Endothelial cell of umbilical vein (primary cell): ENCODE measurements at regions not wholly inside any gene's neighbourhood (a gene's known extent, or its start where the extent isn't known, plus 50 kb on each side); places are given as distances from the start of the nearest gene placed in this dataset.

ENCODE experiments used
- BruUV-seq: library from RNA; stranded (reverse); fragments of 400-500 nt; replicated peaks from 2 replicates; lab custom pipeline; 2021; lab: Mats Ljungman, UMichigan
- CTCF ChIA-PET: fragments of 300-600, 350-600 bp; sonication (Branson Sonifier 250); formaldehyde crosslinking; loops from one replicate; lab custom pipeline; 2021; ENCODE audit warnings: antibody characterized with exemption, inconsistent platforms; lab: Charles Lee
- POLR2A ChIA-PET: fragments of 300-600, 350-600 bp; sonication (Branson Sonifier 250); formaldehyde crosslinking; loops from one replicate; lab custom pipeline; 2021; ENCODE audit warnings: antibody characterized with exemption, inconsistent platforms; lab: Charles Lee
- DNase-seq: peaks from one replicate; pipeline ENCODE4 v3.0.0-alpha.2; 2011; ENCODE audit warnings: low read depth, low spot score
- FAIRE-seq: peaks from 2 replicates; lab custom pipeline; 2011; peaks lifted over from hg19 to GRCh38; lab: Jason Lieb, UNC
- H2AFZ ChIP-seq: 2 replicates; pipeline ENCODE4 v1.6.0; 2012; ENCODE audit warnings: low read depth, low read length, control low read depth, inconsistent platforms
- H3K27ac ChIP-seq: 2 replicates; pipeline ENCODE4 v1.5.1; 2011; ENCODE audit warnings: low read depth, mild to moderate bottlenecking, control low read depth, low read length, moderate library complexity; ENCODE audit not compliant: insufficient read depth
- H3K27me3 ChIP-seq, 2 experiments: 2 replicates each; pipeline versions ENCODE4 v1.6.0 to v1.6.1; 2011; ENCODE audit warnings: low read length in 2 of 2, mixed read lengths in 1 of 2; ENCODE audit not compliant: control insufficient read depth in 2 of 2, insufficient read depth in 2 of 2
- H3K36me3 ChIP-seq, 2 experiments: 2 replicates in 1 of 2; 3 replicates in 1 of 2; pipeline ENCODE4 v1.5.1; 2011; ENCODE audit warnings: low read length in 2 of 2, mild to moderate bottlenecking in 1 of 2, moderate library complexity in 1 of 2; ENCODE audit not compliant: control insufficient read depth in 2 of 2, insufficient read depth in 2 of 2; ENCODE audit errors: extremely low read depth in 1 of 2
- H3K4me1 ChIP-seq: 3 replicates; pipeline ENCODE4 v1.5.1; 2011; ENCODE audit warnings: mild to moderate bottlenecking, low read length; ENCODE audit not compliant: control insufficient read depth, insufficient read depth; ENCODE audit errors: extremely low read depth
- H3K4me2 ChIP-seq: 2 replicates; pipeline ENCODE4 v1.6.1; 2011; ENCODE audit warnings: low read length, control low read depth, mixed read lengths; ENCODE audit not compliant: insufficient read depth
- H3K4me3 ChIP-seq, 3 experiments: fragments of 200-600 bp in 1 of 3; sonication (generic), shearing (Covaris generic) in 1 of 3; replicated peaks in 1 of 3; 2 replicates each; pipeline ENCODE4 v1.5.1; 2011 to 2016; ENCODE audit warnings: control low read depth in 3 of 3, low read length in 3 of 3, mild to moderate bottlenecking in 2 of 3, inconsistent platforms in 1 of 3, low read depth in 1 of 3, moderate library complexity in 1 of 3; ENCODE audit not compliant: insufficient read depth in 1 of 3
- H3K79me2 ChIP-seq: 2 replicates; pipeline ENCODE4 v1.6.0; 2012; ENCODE audit warnings: low read length, inconsistent platforms; ENCODE audit not compliant: control insufficient read depth, insufficient read depth
- H3K9ac ChIP-seq: replicated peaks from 2 replicates; pipeline ENCODE3; 2011; ENCODE audit warnings: low read length, control low read depth; ENCODE audit not compliant: insufficient read depth; ENCODE audit errors: extremely low read depth
- H3K9me1 ChIP-seq: replicated peaks from 3 replicates; pipeline ENCODE4 v1.6.0; 2011; ENCODE audit warnings: mild to moderate bottlenecking, low read length; ENCODE audit not compliant: control insufficient read depth, insufficient read depth; ENCODE audit errors: extremely low read depth
- H3K9me3 ChIP-seq: replicated peaks from 2 replicates; pipeline ENCODE4 v1.5.1; 2012; ENCODE audit warnings: low read length, inconsistent platforms; ENCODE audit not compliant: control insufficient read depth, insufficient read depth
- H4K20me1 ChIP-seq: replicated peaks from 2 replicates; pipeline ENCODE3; 2011; ENCODE audit warnings: mild to moderate bottlenecking, low read length; ENCODE audit not compliant: control insufficient read depth, insufficient read depth; ENCODE audit errors: extremely low read depth
- EZH2 ChIP-seq: IDR thresholded peaks from 2 replicates; pipeline ENCODE4 v1.6.1; 2012; ENCODE audit warnings: borderline replicate concordance, low read depth, mild to moderate bottlenecking, moderate library complexity, low read length, inconsistent platforms; ENCODE audit not compliant: severe bottlenecking
- FOS ChIP-seq: IDR thresholded peaks from 2 replicates; pipeline ENCODE4 v1.6.1; 2011; ENCODE audit warnings: mild to moderate bottlenecking, low read length, moderate library complexity, borderline replicate concordance; ENCODE audit not compliant: insufficient read depth
- GATA2 ChIP-seq: IDR thresholded peaks from 2 replicates; pipeline ENCODE4 v1.7.0; 2011; ENCODE audit warnings: low read depth, mild to moderate bottlenecking, moderate library complexity, mixed read lengths, low read length; ENCODE audit not compliant: insufficient read length, insufficient read depth
- JUN ChIP-seq: IDR thresholded peaks from 2 replicates; pipeline ENCODE4 v1.6.1; 2011; ENCODE audit warnings: borderline replicate concordance, low read depth; ENCODE audit not compliant: insufficient read length, insufficient read depth
- MAX ChIP-seq: IDR thresholded peaks from 2 replicates; pipeline ENCODE4 v1.6.1; 2011; ENCODE audit not compliant: insufficient read depth, insufficient read length
- MYC ChIP-seq: IDR thresholded peaks from one replicate; pipeline ENCODE4 v1.6.1; 2011; ENCODE audit warnings: mild to moderate bottlenecking, low read depth, low read length
- POLR2A ChIP-seq: IDR thresholded peaks from 2 replicates; pipeline ENCODE4 v1.6.1; 2012; ENCODE audit warnings: low read depth, mild to moderate bottlenecking, control low read depth, low read length
- POLR2AphosphoS5 ChIP-seq: IDR thresholded peaks from 2 replicates; pipeline ENCODE4 v1.6.1; 2012; ENCODE audit warnings: low read depth, mild to moderate bottlenecking, control low read depth, low read length, moderate library complexity; ENCODE audit not compliant: insufficient read depth
- dilution Hi-C: fragments of 300-500 bp; cut with MboI; formaldehyde crosslinking; loops from one replicate; pipeline ENCODE4 v1.15.0; 2019; ENCODE audit warnings: low sequenced_read_pairs; ENCODE audit not compliant: extremely low pct_ligation_motif_present
- intact Hi-C: fragments of 100-400 bp; cut with micrococcal nuclease; formaldehyde crosslinking; loops from one replicate; pipeline ENCODE4 v1.10.0; 2022
- TF ChIP-seq, protein P1 (sequence below), 2 donors: IDR thresholded peaks; 1 replicate in 1 of 2; 2 replicates in 1 of 2; pipeline ENCODE4 v1.5.1; 2011; ENCODE audit warnings: low read length in 2 of 2, mild to moderate bottlenecking in 2 of 2, moderate library complexity in 2 of 2, control low read depth in 1 of 2, inconsistent platforms in 1 of 2, low read depth in 1 of 2; ENCODE audit not compliant: insufficient read depth in 1 of 2; ENCODE audit errors: extremely low read depth in 1 of 2

DNA sequence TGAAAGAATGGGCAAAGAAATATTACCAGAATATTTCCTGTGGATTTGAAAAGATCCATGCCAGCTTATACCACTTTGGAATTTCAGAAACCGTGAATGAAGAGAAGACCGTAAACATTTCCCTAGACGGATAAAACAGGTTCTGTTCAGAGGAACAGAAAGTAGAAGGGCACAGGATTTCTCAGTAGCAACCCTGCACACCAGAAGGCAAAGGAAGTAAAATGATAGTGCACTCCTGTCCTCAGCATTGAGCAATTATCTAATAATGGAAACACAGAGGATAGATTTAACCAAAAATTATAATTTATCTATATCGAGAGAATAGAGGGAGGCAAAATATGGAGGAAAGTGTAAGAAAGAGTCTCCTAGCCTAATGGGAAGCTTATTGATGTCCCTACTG is 87.0 kb upstream of the ITGA6 start:
- no peak for FAIRE-seq
- TF ChIP-seq MAX (no peak), GATA2 (no peak), POLR2AphosphoS5 (no peak), POLR2A (no peak), EZH2 (no peak), JUN (no peak), FOS (no peak), MYC (no peak)
- TF ChIP-seq, protein P1, sequence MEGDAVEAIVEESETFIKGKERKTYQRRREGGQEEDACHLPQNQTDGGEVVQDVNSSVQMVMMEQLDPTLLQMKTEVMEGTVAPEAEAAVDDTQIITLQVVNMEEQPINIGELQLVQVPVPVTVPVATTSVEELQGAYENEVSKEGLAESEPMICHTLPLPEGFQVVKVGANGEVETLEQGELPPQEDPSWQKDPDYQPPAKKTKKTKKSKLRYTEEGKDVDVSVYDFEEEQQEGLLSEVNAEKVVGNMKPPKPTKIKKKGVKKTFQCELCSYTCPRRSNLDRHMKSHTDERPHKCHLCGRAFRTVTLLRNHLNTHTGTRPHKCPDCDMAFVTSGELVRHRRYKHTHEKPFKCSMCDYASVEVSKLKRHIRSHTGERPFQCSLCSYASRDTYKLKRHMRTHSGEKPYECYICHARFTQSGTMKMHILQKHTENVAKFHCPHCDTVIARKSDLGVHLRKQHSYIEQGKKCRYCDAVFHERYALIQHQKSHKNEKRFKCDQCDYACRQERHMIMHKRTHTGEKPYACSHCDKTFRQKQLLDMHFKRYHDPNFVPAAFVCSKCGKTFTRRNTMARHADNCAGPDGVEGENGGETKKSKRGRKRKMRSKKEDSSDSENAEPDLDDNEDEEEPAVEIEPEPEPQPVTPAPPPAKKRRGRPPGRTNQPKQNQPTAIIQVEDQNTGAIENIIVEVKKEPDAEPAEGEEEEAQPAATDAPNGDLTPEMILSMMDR (IDR thresholded peaks at IDR 0.05; ENCODE audit: extremely low read depth in 1 of 2, insufficient read depth in 1 of 2, low read depth in 1 of 2, low read length in 2 of 2): no peak
- intact Hi-C loops: no loop called here
- Histone ChIP-seq H3K4me2 (peak overlapping the region; percentile 76), H3K9me1 (no peaks in the 10 kb centered on the region), H3K36me3 (no peaks in the 10 kb centered on the region), H3K79me2 (no peaks in the 10 kb centered on the region), H3K27ac (no peak overlapping the region), H4K20me1 (no peaks in the 10 kb centered on the region), H3K9ac (no peak overlapping the region), H3K9me3 (no peaks in the 10 kb centered on the region), H3K4me1 (peaks cover 2% of the 10 kb centered on the region), H3K27me3 (no peaks in the 10 kb centered on the region), H3K4me3 (peak overlapping the region in 1 of 3 experiments; percentile 9), H2AFZ (peak overlapping the region; percentile 85)
- no TSS peak for BruUV-seq
- ChIA-PET POLR2A (interaction anchor here (0.6 kb wide), 1 partner anchor 68 kb away, joined by 3 read pairs; no protein-coding TSS in a partner anchor), CTCF (interaction anchor here (0.9 to 2.3 kb wide), 6 partner anchors 10 to 121 kb away, joined by 3 to 14 read pairs (median 6); partner anchors contain the start of gene ITGA6)
- dilution Hi-C loops: no loop called here
- DNase-seq: peak; percentile 8
